Calu3 (cell line): ENCODE measurements at regions not wholly inside any gene's neighbourhood (a gene's known extent, or its start where the extent isn't known, plus 50 kb on each side); places are given as distances from the start of the nearest gene placed in this dataset.

Experiments
- BruUV-seq: library from RNA; stranded (reverse); fragments of 400-500 nt; replicated peaks from 2 replicates; lab custom pipeline; 2021; lab: Mats Ljungman, UMichigan
- CTCF ChIA-PET: fragments of 300-600 bp; sonication (Branson Sonifier 250); formaldehyde crosslinking; loops from one replicate; lab custom pipeline; 2022; ENCODE audit warnings: antibody characterized with exemption; lab: Charles Lee
- DNase-seq: peaks from one replicate; pipeline ENCODE4 v3.0.0; 2022
- H3K27ac Mint-ChIP-seq: one replicate; pipeline ENCODE4 v1.8.0; 2022; ENCODE audit warnings: mixed read lengths; ENCODE audit not compliant: unreplicated experiment
- H3K27me3 Mint-ChIP-seq: one replicate; pipeline ENCODE4 v1.8.0; 2022; ENCODE audit warnings: mixed read lengths; ENCODE audit not compliant: unreplicated experiment
- H3K36me3 Mint-ChIP-seq: one replicate; pipeline ENCODE4 v1.8.0; 2022; ENCODE audit warnings: mild to moderate bottlenecking, moderate library complexity, mixed read lengths; ENCODE audit not compliant: insufficient read depth, unreplicated experiment
- H3K4me1 Mint-ChIP-seq: one replicate; pipeline ENCODE4 v1.8.0; 2022; ENCODE audit warnings: mild to moderate bottlenecking, low read depth, mixed read lengths; ENCODE audit not compliant: unreplicated experiment
- H3K4me3 Mint-ChIP-seq: one replicate; pipeline ENCODE4 v1.8.0; 2022; ENCODE audit warnings: mild to moderate bottlenecking, low read depth, moderate library complexity, mixed read lengths; ENCODE audit not compliant: unreplicated experiment
- H3K9me3 Mint-ChIP-seq: one replicate; pipeline ENCODE4 v1.8.0; 2022; ENCODE audit warnings: low read depth, mixed read lengths; ENCODE audit not compliant: unreplicated experiment
- CTCF ChIP-seq: fragments of 200-600 bp; IDR thresholded peaks from one replicate; pipeline ENCODE4 v1.8.0; 2022; ENCODE audit warnings: antibody characterized with exemption; ENCODE audit not compliant: unreplicated experiment
- intact Hi-C: fragments of 100-400 bp; cut with micrococcal nuclease; formaldehyde crosslinking; loops from one replicate; pipeline ENCODE4 v1.10.0; 2022; ENCODE audit not compliant: unreplicated experiment

GRCh38 chr21:39080366-39080765 lies 102.9 kb downstream of the PSMG1 start:
- Mint-ChIP-seq H3K9me3 (no peaks in the 10 kb centered on the region), H3K27ac (no peak overlapping the region), H3K36me3 (no peaks in the 10 kb centered on the region), H3K4me3 (no peak overlapping the region), H3K27me3 (peaks cover 24% of the 10 kb centered on the region), H3K4me1 (no peaks in the 10 kb centered on the region)
- intact Hi-C loops, result no loop called here
- no TSS peak for BruUV-seq
- no peak for DNase-seq
- no peak for TF ChIP-seq CTCF
- CTCF ChIA-PET, result no interaction called here

GRCh38 chr21:39079617-39080016 lies 103.6 kb downstream of the PSMG1 start:
- peaks cover 2% of the 10 kb centered on the region for H3K9me3 Mint-ChIP-seq
- H3K27me3 Mint-ChIP-seq, result peaks cover 26% of the 10 kb centered on the region
- CTCF ChIA-PET, result no interaction called here
- H3K4me3 Mint-ChIP-seq, result no peak overlapping the region
- H3K36me3 Mint-ChIP-seq, result no peaks in the 10 kb centered on the region
- BruUV-seq, result no TSS peak
- H3K27ac Mint-ChIP-seq, result no peak overlapping the region
- no peak for TF ChIP-seq CTCF
- intact Hi-C loops, result no loop called here
- no peaks in the 10 kb centered on the region for H3K4me1 Mint-ChIP-seq
- no peak for DNase-seq

- DNase-seq, result no peak
- Mint-ChIP-seq H3K4me3 (no peak overlapping the region), H3K27ac (no peak overlapping the region), H3K27me3 (peaks cover 31% of the 10 kb centered on the region), H3K9me3 (peaks cover 6% of the 10 kb centered on the region), H3K36me3 (no peaks in the 10 kb centered on the region), H3K4me1 (no peaks in the 10 kb centered on the region)
- intact Hi-C loops, result no loop called here
- CTCF ChIA-PET, result interaction anchor here (1.2 kb wide), 1 partner anchor 322 kb away, joined by 4 read pairs; no protein-coding TSS in a partner anchor
- no peak for TF ChIP-seq CTCF
- BruUV-seq, result no TSS peak
These were observed 104.8 kb downstream of the PSMG1 start for GRCh38 chr21:39078322-39079065.

GRCh38 chr21:39077876-39078275 lies 105.4 kb downstream of the PSMG1 start:
- CTCF ChIA-PET, result interaction anchor here (1.2 kb wide), 1 partner anchor 322 kb away, joined by 4 read pairs; no protein-coding TSS in a partner anchor
- TF ChIP-seq CTCF, result no peak
- DNase-seq, result no peak
- Mint-ChIP-seq H3K4me1 (no peaks in the 10 kb centered on the region), H3K27ac (no peak overlapping the region), H3K36me3 (no peaks in the 10 kb centered on the region), H3K9me3 (peaks cover 6% of the 10 kb centered on the region), H3K4me3 (no peak overlapping the region), H3K27me3 (peaks cover 27% of the 10 kb centered on the region)
- BruUV-seq, result no TSS peak
- intact Hi-C loops, result no loop called here
